UCSD-AML1 (cell line): ENCODE measurements at regions not wholly inside any gene's neighbourhood (a gene's known extent, or its start where the extent isn't known, plus 50 kb on each side); places are given as distances from the start of the nearest gene placed in this dataset.
"Not testable (repeated sequence)": the region's sequence is repeated elsewhere in the genome, so short reads cannot be mapped to it uniquely, and the experiment has no call there.

Experiments
- DNase-seq: peaks from one replicate; lab custom pipeline; 2025; ENCODE audit not compliant: unreplicated experiment; lab: John Stamatoyannopoulos, UW

DNA sequence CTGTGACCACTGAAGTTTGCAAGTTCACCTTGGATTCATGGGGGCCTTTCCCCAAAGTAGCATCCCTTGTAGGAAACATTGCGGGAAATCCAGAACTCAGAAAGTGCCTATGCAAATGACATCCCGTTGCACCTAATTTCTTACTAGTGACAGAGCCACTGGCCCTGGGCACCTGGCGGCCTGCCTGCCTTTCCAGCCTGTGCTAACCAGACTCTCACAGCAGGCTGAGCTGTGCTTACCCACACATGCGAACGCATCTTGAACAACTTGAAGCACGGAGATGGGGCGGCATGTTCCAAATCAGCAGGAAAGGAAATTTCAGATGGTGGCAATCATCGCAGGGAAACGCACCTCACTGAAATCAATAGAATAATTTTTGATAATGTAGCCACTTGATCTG lies 405.8 kb downstream of the TMEM182 start:
- DNase-seq: no peak

DNA sequence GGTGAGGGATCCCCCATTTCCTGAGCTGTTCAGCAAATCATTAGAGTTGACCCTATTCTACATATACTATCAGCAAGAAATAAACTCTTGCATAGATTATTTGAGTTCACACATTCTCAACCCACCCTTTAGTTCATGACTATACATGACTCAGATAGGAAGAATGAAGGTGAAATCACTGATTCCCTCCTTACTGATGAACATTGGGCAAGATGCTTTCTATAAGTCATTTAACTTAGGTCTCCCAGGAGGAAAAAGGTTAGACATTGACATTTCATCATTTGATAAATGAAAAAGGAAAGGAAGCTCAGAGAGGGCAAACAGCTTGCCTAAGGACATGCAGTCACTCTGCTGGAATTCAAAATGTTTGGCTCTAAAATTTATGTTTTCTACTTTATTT lies 408.0 kb downstream of the TMEM182 start:
- DNase-seq: no peak

DNA sequence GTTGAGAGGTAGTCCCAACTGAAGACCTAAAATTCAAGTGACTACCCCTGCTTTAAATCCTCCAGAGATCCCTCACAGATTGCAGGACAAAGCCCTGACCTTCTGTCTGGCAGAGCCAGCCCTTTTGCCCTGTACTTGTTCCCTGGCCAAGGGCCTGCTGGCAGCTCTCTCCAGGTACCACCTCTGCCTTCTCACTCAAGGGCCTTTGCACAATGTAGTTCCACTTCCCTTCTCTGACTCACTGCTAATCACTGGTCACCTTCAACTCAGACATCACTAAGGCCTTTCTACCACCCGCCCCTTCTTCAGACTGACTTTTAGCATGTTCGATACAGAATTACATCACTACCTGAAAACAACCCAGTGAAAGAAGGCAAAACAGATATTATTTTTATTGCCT lies 411.0 kb downstream of the TMEM182 start:
- no peak for DNase-seq

DNA sequence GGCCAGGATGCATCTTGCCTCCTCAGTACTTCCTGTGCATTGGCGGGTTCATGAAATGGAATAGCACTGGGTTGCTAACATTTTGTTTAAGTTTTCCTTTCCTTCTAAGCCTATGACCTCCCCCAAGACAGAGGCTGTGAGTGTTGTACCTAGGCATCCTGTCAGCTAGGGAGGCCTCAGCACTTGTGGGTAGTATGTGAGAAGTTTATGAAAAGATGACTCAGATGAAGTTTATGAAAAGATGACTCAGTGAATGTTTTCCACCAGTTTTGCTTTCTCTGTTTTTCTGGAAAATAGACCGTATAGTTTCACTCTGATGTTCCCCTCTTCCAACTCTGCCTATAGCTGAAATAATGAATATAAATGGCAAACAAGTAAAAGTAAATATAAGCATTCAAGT lies 412.9 kb downstream of the TMEM182 start:
- no peak for DNase-seq

DNA sequence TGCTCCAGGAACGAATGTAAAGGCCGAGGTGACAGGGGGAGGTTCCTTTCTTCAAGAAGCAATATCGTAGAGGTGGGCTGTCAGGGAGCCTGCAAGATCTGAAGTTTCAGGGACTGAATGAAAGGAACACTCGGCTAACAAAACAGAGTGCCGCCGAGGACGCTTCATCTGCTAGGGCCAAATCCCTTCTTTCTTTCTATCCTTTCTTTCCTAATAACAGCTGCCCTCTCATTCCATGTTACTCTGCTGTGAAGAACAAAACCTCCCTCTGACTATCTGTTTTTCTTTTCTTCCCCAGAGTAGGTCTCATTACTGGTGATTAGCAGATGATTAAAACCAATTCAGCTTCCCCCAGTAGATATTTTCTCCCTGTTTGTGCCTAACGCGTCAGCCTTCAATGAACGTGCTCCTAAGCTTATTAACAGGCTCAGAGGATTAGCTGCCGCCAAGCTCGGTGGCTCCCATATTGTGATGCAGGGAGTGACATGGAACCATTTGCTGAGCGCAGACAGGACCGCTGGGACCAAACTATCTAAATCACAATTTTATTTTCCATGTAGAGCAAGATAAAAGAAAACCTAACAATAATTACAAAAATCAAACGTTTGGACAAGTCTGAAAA lies 414.6 kb downstream of the TMEM182 start:
- no peak for DNase-seq

DNA sequence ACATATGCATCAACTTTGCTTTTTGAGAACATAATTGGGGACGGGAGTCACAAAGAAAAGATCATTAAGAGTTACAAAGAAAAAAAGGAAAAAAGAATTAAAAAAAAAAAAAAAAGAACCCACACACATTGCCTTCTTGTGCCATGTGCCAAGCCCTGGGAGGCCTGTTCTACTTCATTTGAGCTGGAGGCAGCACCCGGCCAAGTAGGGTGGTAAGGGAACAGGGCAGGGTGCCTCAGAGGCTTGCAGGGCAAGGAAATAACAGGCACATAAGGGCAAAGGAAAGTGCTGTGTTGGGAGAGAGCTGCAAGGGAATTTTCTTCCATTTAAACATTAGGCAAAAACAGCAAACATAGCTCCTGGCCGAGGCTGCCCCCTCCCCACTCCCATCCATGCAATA lies 418.0 kb downstream of the TMEM182 start:
- no peak for DNase-seq

DNA sequence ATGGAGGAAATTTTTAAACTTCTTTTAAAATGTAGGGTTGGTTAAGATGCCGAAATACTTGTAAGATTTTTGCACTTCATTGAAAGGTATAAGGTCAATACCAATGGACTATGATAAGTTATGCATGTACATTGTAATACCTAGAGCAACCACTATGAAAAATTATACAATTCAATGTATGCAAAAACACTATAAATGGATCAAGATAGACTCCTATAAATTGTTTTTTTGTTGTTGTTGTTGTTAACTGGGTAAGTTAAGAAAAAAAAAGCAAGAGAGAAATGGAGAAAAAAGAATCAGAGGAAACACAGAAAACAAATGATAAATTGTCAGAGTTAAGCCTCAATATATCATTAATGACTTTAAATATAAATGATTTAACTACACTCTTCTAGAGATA lies 421.2 kb downstream of the TMEM182 start:
- no peak for DNase-seq

DNA sequence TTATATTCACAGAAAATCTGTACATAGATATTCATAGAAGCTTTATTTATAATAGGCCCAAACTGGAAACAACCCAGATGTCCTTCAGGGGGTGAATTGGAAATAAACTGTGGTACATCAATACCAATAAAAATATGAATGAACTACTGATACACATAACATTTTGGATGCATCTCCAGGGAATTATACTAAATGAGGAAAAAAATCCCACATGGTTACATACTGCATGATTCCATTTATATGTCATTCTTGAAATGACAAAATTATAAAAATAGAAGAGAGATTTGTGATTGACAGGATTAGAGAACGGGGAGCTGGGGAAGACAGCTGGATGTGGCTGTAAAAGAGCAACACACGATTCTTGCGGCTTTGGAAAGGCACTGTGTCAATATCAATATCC lies 435.0 kb downstream of the TMEM182 start:
- no peak for DNase-seq

DNA sequence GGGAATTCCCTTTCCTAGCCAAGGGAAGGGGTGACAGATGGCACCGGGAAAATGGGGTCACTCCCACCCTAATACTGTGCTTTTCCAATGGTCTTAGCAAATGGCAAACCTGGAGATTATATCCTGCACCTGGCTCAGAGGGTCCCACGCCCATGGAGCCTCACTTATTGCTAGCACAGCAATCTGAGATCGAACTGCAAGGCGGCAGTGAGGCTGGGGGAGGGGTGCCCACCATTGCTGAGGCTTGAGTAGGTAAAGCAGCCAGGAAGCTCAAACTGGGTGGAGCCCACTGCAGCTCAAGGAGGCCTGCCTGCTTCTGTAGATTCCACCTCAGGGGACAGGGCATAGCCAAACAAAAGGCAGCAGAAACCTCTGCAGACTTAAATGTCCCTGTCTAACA lies 438.9 kb downstream of the TMEM182 start:
- not testable (repeated sequence) for DNase-seq

DNA sequence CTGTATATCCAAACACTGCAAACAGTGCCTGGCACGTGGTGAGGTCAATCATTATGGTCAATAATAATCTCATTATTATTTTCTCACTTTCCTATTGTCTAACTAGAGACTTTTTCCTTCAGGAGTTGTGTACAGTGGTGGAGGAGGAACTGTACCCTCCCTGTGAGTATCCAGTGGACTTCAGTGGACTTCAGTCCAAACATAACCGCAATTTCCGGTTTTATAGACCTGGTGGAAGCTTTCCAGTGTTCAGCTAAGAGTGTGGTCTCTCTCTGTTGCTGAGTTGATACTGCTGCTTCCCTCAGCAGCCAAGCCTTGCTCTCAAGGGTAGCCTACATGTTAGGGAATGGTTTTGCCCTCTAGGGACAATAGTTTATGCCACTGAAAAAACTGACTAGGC lies 447.1 kb downstream of the TMEM182 start:
- DNase-seq: no peak

DNA sequence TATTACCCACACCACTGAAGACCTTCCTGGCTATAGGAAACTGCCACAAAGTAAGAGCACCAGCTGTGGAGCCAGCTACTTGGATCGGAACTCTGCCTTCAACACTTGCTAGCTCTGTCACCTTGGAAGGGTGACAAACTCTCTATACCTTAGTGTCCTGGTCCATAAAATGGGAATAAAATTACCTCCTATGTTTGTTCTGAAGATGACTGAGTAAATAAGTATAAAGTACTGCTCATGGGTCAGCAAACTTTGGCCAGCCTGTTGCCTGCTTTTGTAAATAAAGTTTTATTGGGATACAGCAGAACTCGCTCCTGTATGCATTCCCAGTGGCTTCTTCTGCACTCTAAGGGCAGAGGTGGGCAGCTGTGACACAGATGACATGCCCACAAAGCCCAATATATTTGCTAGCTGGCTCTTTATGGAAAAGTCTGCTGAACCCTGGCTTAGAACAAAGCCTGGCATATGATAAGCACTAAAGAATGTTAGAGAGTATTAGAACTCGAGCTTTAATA lies 451.3 kb downstream of the TMEM182 start:
- DNase-seq: no peak

DNA sequence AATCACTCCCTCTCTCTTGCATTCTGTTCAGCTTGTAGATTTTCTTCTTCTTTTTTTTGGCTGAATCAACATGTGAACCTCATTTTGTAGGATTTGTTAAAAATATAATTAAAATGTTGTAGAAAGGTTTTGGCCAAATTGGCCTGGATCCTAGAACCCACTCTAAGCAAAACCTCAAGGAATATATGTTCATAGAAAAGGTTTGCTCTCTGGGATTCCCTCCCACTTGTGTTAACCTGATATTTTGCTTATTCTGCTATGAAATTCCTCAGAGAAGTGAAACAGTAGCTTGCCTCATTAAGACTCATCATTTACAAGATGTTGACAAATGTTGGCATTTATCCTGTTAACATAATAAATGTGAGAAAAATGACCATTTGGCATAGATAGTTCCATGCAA lies 456.7 kb downstream of the TMEM182 start:
- no peak for DNase-seq

DNA sequence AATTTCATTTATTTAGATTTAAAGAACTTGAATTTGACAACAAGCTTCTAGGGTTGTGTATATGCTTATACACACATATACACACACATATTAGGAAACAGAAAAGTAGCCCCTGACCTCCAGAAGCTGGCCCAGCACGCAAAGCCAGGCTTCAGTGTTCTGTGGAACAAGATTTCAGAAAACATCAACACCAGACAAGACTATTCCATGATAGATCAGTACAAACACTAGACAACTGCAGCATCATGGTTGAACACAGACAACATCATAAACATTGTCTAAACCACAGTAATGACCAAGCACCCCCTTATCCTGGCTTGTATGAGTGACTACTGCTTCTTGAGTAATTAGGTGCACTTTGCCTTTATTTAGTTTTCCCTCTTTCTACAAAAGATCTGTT lies 457.6 kb downstream of the TMEM182 start:
- DNase-seq: no peak

DNA sequence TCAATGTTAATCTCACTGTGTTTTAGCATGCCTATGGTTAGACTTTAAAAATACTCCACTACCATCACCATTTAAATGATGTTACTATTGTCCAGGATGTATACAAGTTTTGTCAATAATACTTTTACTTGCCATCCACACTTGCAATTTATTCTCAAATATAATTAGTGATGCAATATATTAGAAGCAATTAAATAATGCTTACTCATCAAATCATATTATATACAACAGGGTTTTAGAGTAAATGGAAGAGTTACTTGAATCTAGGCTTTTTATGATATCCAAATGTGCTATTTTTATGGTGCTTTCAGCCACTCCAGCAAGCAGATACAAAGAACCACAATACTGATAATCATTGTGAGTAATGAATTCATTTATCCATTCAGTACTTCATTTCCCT lies 461.1 kb downstream of the TMEM182 start:
- no peak for DNase-seq

DNA sequence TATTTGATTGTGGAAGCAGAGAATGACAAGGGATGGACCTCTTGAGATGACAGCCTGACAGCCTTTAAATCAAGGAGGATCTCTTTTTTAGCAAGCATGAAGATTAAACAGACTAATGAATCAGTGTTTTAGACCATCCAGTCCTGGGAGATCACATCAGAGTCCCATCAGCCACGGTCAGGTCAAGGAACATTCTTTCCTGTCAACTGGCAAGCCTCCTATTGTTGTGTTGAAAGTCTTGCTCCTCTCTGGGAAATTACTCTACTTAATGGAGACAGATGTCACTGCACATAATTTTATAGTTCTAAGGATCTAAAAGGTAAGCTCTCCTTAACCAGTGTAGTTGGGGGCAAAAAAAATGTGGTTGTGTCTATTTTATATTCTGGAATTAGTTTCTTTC lies 469.0 kb downstream of the TMEM182 start:
- DNase-seq: no peak

DNA sequence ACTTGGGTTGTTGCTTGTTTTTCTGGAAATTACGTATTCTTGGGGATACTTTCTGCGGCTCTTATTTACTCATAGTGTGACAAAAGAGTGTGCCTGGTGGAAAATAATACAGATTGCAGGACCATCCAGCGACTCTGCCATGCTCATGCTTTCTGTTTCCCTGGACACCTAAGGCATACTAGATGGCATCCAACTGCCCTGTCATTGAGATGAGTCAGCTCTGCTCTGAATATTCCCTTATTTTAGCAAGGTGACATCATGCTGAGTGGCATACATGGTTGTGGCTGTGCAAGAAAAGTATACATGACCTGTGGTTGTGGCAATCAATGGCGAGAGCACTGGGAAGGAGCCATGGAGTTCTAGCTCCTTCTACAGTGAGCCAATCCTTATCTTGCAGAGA lies 471.0 kb downstream of the TMEM182 start:
- DNase-seq: no peak

DNA sequence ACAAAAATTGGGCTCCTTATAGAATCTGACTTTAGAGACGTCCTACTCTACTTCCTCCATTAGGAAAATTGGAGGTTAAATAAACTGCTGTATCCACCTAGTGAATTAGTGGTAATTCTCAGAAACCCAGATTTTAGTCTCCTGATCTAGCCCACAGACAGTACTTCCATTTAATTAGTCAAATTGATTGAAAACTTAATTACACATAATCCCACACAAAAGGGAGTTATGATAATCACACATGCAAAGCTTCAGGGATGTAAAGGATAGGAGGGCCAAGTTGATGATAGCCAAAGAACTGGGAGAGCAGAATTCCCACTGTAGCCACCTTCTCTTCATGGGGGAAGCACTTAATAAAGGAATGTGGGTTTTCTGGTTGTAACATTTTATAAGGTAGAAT lies 471.9 kb downstream of the TMEM182 start:
- DNase-seq: no peak

DNA sequence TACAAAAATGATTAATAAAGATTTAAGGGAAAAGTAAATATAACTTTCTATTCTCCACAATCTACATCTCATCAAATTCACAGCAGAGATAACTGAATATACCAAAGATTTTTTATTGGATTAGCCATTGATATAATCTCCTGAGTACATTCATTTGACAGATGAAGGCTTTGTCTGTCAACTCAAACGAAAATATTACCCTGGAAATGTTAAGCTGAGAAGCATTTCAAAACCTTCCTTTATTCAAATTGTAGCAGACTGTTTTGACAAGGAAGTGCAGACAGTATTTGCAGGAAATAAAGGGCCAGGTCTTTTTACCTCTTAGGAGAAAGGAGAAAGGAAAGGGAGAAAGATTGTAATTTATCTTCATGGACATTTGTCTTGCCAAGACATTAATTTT lies 473.5 kb downstream of the TMEM182 start:
- DNase-seq: no peak

DNA sequence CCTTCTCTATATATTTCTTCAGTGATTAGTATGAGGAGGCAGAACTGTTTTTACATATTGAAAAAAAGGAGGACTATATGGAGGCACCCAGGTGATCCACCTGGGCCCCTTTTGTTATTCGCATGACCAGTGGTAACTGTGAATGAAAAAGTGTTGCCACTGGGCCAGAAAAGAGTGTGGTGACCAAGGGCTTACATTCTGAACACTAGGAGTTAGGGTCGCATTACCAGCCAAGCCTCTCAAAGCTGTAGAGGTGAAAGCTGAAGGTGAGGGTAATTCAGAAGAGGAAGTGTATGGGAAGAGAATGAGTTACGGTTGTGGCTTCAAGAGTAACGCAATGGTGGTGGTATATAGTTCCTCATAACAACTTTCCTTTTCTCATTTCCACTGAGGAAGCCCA lies 487.6 kb downstream of the TMEM182 start:
- no peak for DNase-seq

DNA sequence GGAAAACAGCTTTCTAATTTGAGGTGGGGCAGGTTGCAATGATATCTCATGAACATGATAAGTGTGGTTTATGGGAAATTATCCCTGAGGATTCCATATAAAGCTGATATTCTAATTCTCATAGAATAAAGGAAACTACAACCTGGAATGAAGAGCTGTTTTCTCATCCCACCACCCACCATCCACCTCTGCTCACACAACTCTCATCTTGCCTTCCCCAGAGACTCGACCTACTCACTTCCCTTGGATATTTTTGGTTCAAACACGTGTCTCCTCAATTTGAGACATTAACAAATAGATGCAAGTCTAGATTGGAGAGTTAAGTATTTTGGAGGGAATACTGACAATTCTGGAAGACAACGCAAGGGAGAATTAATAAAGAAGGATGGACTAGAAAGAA lies 490.9 kb downstream of the TMEM182 start:
- no peak for DNase-seq

DNA sequence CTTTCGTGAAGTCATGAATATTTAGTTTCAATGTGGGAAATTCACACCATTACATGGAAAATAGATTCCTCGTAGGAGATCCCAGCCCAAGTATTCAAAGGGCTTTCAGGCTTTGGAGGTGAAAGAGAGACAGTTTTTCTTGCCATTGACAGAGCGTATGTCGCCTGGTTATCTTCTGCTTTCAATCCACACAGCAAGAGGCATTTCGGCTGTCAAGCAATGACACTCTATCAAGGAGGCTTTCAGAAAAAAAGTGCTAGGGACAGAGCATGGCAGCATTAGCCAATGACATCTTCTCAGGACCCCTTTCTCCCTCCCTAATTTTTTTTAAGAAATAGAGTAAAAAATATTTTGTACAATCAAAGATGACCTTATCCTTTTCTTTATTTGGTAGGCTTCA lies 492.8 kb downstream of the TMEM182 start:
- DNase-seq: no peak

DNA sequence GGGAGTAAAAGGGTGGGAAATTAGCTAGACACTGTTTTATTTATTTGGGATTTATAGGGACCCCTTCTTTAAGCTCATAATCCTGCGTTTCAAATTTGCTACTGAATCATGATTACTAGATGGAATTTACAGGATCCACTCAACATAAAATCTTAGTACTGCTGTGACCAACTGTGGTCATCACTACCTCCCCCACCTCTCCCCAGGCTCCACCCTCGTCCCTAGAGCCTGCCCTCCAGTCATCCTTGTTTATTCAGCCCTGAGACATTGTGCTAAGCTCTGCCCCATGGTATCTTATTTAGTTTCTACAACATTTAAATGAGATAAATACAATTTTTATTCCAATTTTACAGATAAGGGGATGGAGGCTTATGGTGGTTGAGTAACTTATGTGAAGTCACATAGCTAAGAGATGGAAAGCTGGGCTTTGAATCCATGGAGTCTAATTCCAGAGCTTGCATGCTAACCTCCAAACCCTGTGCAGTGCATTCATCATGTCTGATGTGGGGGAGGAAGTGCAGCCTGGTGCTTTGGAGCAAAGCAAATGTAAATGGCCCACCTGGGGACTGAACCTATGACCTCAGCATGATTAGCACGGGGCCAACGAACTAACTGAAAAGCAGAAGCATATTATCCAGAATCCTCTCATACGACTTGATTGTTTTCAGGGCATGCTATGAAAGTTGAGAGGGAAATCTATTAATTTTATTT lies 502.4 kb downstream of the TMEM182 start:
- DNase-seq: no peak

DNA sequence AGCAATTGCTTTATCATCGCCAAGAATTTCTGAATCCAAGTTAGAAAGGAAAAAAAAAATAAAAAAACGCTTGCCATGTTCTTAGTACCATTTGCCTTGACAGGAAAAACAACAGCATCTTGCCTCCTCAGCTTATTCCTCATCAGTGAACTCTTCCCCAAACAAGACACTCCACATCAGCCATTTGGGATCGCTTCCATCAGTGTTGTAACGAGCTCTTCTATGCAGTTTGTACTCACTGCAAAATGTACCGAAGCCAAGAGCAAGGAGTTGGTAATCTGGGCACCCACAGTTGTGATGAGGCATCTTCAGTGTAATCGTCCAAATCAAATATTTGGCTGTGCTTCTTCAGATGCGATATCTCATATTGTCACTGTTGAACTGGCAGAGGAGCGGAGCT lies 503.7 kb downstream of the TMEM182 start:
- no peak for DNase-seq
